Fibroblast of the conjunctiva (primary cell): ENCODE measurements at regions not wholly inside any gene's neighbourhood (a gene's known extent, or its start where the extent isn't known, plus 50 kb on each side); places are given as distances from the start of the nearest gene placed in this dataset.
A peak's percentile ranks its signal among the peaks of the same experiment; 100 is the strongest.

Source experiments
- DNase-seq: peaks from one replicate; pipeline ENCODE4 v3.0.0-alpha.2; 2010; ENCODE audit warnings: low read depth

GRCh38 chr5:175285261-175285660, 158.7 kb downstream of the DRD1 start:
- peak; percentile 34 for DNase-seq

GRCh38 chr5:175284806-175285205, 159.2 kb downstream of the DRD1 start:
- no peak for DNase-seq

DNA sequence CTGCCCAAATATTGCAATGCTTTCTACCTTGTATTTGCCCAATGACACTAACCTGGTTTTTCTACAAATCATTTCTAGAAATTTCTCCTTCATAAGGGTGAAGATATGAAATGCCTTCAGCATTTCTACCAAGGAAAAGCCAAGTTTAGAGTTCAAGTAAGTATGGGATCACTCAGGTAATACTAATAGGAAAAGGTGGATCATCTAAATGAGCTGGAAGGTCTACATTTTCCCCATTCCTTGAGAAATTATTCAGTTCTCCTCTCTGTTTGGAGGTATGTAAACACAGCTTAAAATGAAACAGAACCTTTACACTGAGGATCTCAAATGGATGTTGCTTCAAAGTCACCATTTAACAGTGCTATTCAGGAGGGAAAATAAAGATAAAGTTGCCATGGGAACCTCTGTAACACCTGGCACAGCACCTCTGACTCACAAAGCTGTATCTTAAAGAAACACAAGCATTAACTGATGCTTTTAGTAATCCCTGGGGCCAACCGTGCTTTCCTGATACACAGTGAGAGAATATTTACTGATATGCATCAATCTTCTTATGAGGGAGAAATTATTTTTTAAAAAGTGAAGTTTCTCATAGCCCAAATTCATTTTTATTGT, 161.3 kb downstream of the DRD1 start:
- DNase-seq, result no peak

DNA sequence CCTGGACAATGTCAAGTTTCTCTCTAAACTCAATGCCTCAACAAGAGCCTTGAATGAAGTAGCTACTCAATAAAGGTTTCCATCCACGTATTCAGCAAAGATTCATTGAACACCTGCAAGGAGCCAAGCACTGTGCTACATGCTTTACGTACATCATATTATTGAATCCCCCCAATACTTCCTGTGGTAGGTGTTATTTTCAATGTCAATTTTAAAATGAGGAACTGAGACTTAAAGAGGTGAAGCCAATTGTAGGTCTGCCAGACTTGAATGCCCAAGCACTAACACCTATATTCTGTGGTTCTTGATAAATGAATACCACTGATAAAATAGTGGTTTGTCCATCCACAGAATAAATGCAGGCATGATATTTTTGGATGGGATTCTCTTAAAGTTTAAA, 162.3 kb downstream of the DRD1 start:
- no peak for DNase-seq

DNA sequence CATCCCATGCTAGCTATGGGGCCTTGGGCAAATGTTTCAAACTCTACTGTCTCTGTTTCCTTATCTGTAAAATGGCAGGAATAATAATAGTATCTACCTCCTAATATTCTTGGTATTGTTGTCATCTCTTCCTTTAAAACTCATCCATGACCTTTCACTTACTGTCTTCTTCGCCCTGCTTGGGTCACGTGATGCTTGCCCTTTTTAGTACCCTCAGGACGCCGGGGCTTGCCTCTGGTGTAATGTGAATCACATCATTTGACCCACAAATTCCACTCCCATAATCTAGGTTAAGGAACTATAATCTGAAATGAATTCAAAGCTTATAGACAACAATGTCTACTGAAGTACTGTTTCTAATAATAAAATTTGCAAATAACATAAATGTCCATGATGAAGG, 162.7 kb downstream of the DRD1 start:
- DNase-seq, result no peak

DNA sequence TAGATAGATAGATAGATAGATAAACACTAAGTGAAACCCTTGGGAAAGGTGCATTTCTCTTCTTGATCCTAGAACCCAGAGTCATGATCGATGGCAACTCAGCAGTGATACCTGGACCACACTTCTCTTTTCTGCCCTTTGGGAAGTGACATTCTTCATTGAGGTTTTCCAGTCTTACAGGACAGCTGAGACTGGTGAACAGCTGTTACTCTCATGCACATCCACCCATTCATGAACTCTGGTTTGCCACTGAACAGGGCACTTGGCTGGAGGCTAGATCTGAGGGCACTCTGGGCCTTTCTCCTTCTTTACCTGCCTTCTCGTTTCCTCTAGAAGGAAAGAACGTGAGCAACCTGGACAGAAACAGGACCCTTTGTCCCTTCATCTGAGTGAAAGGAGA, 164.5 kb downstream of the DRD1 start:
- DNase-seq, result no peak

GRCh38 chr5:175275748-175276147, 168.2 kb downstream of the DRD1 start:
- no peak for DNase-seq

- no peak for DNase-seq
Measured at GRCh38 chr5:175275097-175275496, 168.9 kb downstream of the DRD1 start.

GRCh38 chr5:175274171-175274570, 169.8 kb downstream of the DRD1 start:
- no peak for DNase-seq

- no peak for DNase-seq
Measured at GRCh38 chr5:175264406-175264805, 179.6 kb downstream of the DRD1 start.

GRCh38 chr5:175263776-175264175, 180.2 kb downstream of the DRD1 start:
- no peak for DNase-seq

GRCh38 chr5:175261526-175261925, 182.5 kb downstream of the DRD1 start:
- no peak for DNase-seq

- no peak for DNase-seq
Measured at GRCh38 chr5:175261037-175261436, 182.9 kb downstream of the DRD1 start.

GRCh38 chr5:175257847-175258194, 186.2 kb downstream of the DRD1 start:
- no peak for DNase-seq

DNA sequence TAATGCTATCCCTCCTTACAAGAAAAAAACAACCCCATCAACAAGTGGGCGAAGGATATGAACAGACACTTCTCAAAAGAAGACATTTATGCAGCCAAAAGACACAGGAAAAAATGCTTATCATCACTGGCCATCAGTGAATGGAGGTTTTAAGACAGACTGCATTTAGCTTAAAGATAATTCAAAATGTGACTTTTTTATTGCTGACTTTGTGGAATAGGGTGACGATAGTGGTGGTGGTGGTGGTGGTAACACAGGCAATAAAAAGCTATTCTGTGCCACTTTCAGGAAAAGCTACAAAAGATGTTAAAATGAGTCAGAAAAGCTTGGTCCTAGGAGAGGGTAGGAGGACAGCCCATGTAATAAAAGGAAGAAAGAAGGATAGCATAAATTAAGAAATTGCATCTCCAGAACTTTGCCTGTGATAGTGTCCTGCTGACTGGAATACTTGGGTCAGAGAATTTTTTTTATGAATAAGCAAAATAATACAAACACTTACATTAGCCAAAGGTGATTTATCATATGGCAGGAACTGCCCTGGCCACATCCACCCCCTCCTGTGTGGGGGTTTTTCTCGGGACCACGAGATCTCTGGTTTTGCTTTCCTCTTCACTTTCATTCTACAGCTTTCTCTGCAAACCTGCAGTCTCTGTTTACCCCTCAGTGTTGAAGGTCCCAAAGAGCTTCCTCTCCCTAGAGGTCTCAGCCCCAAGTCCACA, 186.7 kb downstream of the DRD1 start:
- DNase-seq, result no peak

DNA sequence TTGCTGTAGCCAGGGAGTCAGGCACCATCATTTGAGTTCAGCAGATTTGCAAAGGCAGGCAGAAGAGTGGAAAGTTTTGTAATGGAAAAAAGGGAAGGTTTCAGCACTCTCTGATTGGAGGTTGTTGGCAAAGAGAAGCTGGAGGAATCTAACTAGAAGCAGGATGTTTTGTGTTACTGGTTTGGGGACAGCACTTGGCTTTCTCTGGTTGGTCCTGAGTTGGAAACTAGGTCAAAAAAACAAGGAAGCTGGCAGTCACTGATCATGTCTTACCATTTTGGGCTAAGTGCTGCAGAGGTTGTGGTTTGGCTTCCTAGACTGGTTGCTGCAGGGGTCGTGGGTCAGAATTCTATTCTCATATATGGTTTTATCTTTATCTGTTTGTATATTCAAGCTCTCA, 189.8 kb downstream of the DRD1 start:
- DNase-seq, result peak; percentile 1

DNA sequence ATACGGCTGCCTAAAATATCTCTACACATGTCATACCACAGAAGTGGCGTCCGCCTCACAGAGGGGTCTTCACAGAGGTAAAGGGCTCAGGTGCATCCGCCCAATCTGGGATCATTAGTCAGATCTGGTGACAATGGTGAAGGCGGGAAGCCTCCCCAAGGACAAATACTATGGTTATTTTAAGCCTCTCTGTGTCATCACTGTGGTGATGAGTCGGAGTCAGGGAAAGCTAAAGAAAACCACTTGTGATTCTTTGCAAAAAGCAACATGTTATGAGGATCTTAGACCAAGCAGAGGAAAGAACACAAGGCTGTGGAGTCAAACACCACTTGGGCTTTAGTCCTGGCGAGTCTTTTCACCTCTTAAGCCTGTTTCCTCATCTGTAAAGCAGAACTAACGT, 190.4 kb downstream of the DRD1 start:
- no peak for DNase-seq

DNA sequence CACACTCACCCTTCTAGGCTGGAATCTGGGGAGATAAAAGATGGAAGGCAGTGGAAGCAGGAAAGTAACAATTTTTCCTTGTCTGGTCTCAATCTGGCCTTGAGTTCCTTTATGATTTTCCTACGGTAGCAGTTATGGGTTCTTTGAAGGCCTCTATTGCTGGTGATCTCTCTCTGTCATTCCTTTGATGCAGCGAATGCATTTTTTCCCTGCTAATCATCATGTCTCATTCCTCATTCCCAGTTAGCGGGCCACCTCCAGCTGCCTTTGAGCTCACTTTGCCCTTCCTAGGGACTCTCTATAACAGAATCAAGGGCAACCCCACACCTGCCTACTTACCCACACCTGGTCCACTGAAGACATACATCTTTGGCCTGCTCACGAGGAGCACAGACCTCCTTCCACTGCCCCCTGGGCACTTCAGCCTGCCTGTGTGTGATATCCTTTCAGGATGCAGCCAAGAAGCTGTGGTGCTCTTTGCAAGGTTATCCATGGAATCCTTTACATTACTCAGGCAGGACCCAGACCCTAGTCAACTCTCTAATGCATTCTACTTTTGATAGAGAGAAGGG, 191.7 kb downstream of the DRD1 start:
- DNase-seq, result no peak

GRCh38 chr5:175250426-175250825, 193.6 kb downstream of the DRD1 start:
- DNase-seq, result no peak

GRCh38 chr5:175248416-175248905, 195.5 kb downstream of the DRD1 start:
- no peak for DNase-seq

DNA sequence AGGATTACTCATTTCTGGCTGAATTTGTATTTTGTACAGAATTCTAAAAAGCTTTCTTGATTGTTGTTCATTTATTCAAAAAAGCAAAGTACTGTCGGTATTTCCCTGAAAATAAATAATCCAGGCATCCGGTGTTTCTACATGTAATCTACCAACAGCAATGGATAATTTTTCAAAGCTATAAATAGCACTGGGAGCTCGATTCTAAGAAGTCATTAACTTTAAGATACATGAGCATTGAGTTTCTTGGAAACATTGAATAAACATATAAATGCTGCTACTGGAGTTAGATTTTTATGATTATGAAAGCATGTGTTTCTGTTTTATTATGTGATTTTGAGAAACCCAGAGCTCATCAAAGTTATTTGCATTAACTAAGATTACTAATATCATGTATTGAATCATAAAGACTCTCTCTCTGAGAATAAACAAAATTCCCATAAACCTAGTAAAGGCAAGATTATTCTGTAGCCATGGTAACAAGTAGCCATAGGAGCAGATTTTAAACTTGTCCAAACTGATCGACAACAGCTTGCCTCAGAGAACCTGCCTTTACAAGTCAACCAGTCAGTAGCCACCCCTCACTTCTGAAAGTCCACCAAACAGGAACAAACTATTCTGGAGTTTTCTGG, 197.0 kb downstream of the DRD1 start:
- DNase-seq, result no peak

DNA sequence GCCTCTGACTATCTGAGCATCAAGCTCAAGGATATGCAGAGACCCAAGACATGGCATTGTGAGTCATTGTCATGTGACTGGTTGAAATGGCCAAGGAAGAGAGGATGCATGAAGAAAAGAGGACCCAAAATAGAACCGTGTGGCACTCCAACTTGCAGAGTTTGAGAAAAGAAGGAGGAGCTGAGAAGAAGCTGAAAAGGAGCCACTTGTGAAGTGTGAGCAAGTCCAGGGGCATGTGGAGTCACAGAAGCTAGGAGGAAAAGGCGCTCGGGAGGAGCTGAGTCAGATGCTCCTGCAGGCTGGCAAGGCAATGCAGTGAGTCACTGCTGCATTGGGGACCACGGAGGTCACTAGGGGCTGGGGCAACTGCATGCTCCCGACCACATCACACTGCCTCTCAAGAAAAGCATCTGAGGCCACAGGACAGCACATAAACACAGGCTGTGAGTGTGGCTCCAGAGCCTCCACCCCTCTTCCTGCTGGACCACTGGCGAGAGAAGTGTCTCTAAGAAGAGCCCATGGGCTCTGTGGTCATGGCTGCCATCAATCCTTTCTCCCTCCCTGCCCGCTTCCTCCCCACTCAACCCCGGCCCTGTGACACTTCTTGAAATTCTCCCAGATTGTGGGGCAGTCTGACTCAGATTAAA, 197.6 kb downstream of the DRD1 start:
- peak; percentile 70 for DNase-seq

DNA sequence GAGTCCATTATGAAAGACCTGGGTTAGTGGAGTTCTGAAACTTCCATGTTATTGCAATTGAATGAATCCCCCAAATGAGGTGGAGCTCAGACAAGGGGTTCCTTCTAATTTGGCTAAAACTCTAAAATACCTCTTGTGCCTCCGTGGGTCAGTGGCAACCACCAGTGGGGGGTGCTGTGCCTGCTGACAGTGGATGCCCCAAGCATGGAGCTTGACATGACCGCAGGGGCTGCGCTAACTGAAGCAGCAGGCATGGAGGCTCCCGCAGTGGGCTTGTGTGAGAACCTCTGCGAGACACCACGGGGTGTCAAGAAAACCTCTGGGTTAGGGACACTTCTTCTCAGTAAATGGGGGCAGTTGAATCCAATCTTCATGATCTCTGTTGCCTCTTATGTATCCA, 200.5 kb downstream of the DRD1 start:
- DNase-seq, result no peak
